OCI-LY3 (cell line): ENCODE measurements at regions not wholly inside any gene's neighbourhood (a gene's known extent, or its start where the extent isn't known, plus 50 kb on each side); places are given as distances from the start of the nearest gene placed in this dataset.

Source experiments
- H2AFZ ChIP-seq: fragments of 200-600, 300-600 bp; shearing (Covaris generic); 2 replicates; pipeline ENCODE4 v1.6.0; 2014; ENCODE audit warnings: antibody characterized with exemption, low read depth, low read length
- H3K27ac ChIP-seq: fragments of 200-600, 300-600 bp; sonication (generic); 2 replicates; pipeline ENCODE4 v1.5.1; 2014; ENCODE audit warnings: mild to moderate bottlenecking, low read length, moderate library complexity, mixed read lengths
- H3K27me3 ChIP-seq: fragments of 200-600, 300-600 bp; sonication (generic); 2 replicates; pipeline ENCODE4 v1.6.1; 2014; ENCODE audit warnings: low read depth, low read length, mixed read lengths
- H3K36me3 ChIP-seq: fragments of 200-600, 300-600 bp; sonication (generic); replicated peaks from 2 replicates; pipeline ENCODE3; 2014; ENCODE audit warnings: low read depth, low read length, mixed read lengths
- H3K4me1 ChIP-seq: fragments of 300-600, 200-600 bp; sonication (generic); 2 replicates; pipeline ENCODE4 v1.6.1; 2014; ENCODE audit warnings: low read length, mixed read lengths
- H3K4me2 ChIP-seq: fragments of 200-600, 300-600 bp; sonication (generic); 2 replicates; pipeline ENCODE4 v1.6.1; 2014; ENCODE audit warnings: low read length, mixed read lengths
- H3K4me3 ChIP-seq: fragments of 300-600, 200-600 bp; sonication (generic); 2 replicates; pipeline ENCODE4 v1.5.1; 2014; ENCODE audit warnings: antibody characterized with exemption, mild to moderate bottlenecking, low read length, moderate library complexity
- H3K79me2 ChIP-seq: fragments of 300-600, 200-600 bp; shearing (Covaris generic); 2 replicates; pipeline ENCODE4 v1.6.1; 2014; ENCODE audit warnings: mild to moderate bottlenecking, low read length, mixed read lengths
- H3K9ac ChIP-seq: fragments of 300-600, 200-600 bp; shearing (Covaris generic); 2 replicates; pipeline ENCODE4 v1.6.0; 2014; ENCODE audit warnings: mild to moderate bottlenecking, low read length, moderate library complexity
- H3K9me3 ChIP-seq: fragments of 200-600, 300-600 bp; shearing (Covaris generic); 2 replicates; pipeline ENCODE4 v1.6.1; 2014; ENCODE audit warnings: low read length, mixed read lengths; ENCODE audit not compliant: insufficient read depth
- H4K20me1 ChIP-seq: fragments of 200-600, 300-600 bp; sonication (generic); 2 replicates; pipeline ENCODE4 v1.6.1; 2016; ENCODE audit warnings: low read length, mixed read lengths; ENCODE audit not compliant: insufficient read depth
- CTCF ChIP-seq: fragments of 200-600, 300-600 bp; sonication (generic); IDR thresholded peaks from 2 replicates; pipeline ENCODE4 v1.5.1; 2014; ENCODE audit warnings: antibody characterized with exemption, low read length, low read depth
- EZH2phosphoT487 ChIP-seq: fragments of 200-600 bp; shearing (Covaris generic); IDR thresholded peaks from 2 replicates; pipeline ENCODE4 v1.6.1; 2018; ENCODE audit warnings: antibody characterized with exemption, mixed run types, low read depth

GRCh38 chr3:30282154-30282696 lies 324.2 kb upstream of the TGFBR2 start:
- Histone ChIP-seq H3K79me2 (no peaks in the 10 kb centered on the region), H3K27ac (no peak overlapping the region), H3K9me3 (peaks cover 13% of the 10 kb centered on the region), H3K4me1 (peaks cover 7% of the 10 kb centered on the region), H4K20me1 (no peaks in the 10 kb centered on the region), H3K9ac (no peak overlapping the region), H3K4me2 (no peak overlapping the region), H3K27me3 (no peaks in the 10 kb centered on the region), H3K36me3 (peaks cover 6% of the 10 kb centered on the region), H3K4me3 (no peak overlapping the region), H2AFZ (no peak overlapping the region)
- TF ChIP-seq EZH2phosphoT487 (no peak), CTCF (no peak)

- peaks cover 7% of the 10 kb centered on the region for H3K4me1 ChIP-seq
- H3K79me2 ChIP-seq = no peaks in the 10 kb centered on the region
- H3K9me3 ChIP-seq = no peaks in the 10 kb centered on the region
Measured at GRCh38 chr3:30285188-30286006, 321.0 kb upstream of the TGFBR2 start.

GRCh38 chr3:30286007-30286669 lies 320.3 kb upstream of the TGFBR2 start:
- no peaks in the 10 kb centered on the region for H3K36me3 ChIP-seq
- H3K4me1 ChIP-seq = peaks cover 7% of the 10 kb centered on the region
- H3K4me2 ChIP-seq = no peak overlapping the region
- no peak overlapping the region for H2AFZ ChIP-seq
- no peak overlapping the region for H3K4me3 ChIP-seq
- TF ChIP-seq EZH2phosphoT487 (no peak), CTCF (no peak)
- H3K79me2 ChIP-seq = no peaks in the 10 kb centered on the region
- no peaks in the 10 kb centered on the region for H3K27me3 ChIP-seq
- H3K9me3 ChIP-seq = no peaks in the 10 kb centered on the region
- H3K9ac ChIP-seq = no peak overlapping the region
- H4K20me1 ChIP-seq = no peaks in the 10 kb centered on the region
- H3K27ac ChIP-seq = no peak overlapping the region

More at GRCh38 chr3:30285188-30286006, 321.0 kb upstream of the TGFBR2 start:
- Histone ChIP-seq H3K36me3 (no peaks in the 10 kb centered on the region), H3K27ac (no peak overlapping the region), H2AFZ (no peak overlapping the region), H3K27me3 (no peaks in the 10 kb centered on the region), H3K9ac (no peak overlapping the region), H4K20me1 (no peaks in the 10 kb centered on the region), H3K4me2 (no peak overlapping the region), H3K4me3 (no peak overlapping the region)
- TF ChIP-seq CTCF (no peak), EZH2phosphoT487 (no peak)

GRCh38 chr3:30286811-30287210 lies 319.6 kb upstream of the TGFBR2 start:
- Histone ChIP-seq H3K36me3 (no peaks in the 10 kb centered on the region), H3K4me1 (peaks cover 7% of the 10 kb centered on the region), H3K4me2 (no peak overlapping the region), H3K9me3 (no peaks in the 10 kb centered on the region), H4K20me1 (no peaks in the 10 kb centered on the region), H3K4me3 (no peak overlapping the region), H2AFZ (no peak overlapping the region), H3K79me2 (no peaks in the 10 kb centered on the region), H3K27ac (no peak overlapping the region), H3K9ac (no peak overlapping the region), H3K27me3 (no peaks in the 10 kb centered on the region)
- no peak for TF ChIP-seq CTCF
